IPS-15b (cell line): ENCODE measurements at regions not wholly inside any gene's neighbourhood (a gene's known extent, or its start where the extent isn't known, plus 50 kb on each side); places are given as distances from the start of the nearest gene placed in this dataset.

Experiments
- H3K27me3 ChIP-seq: one replicate; pipeline ENCODE4 v1.6.1; 2013; ENCODE audit warnings: low read length; ENCODE audit not compliant: control insufficient read depth, insufficient read depth
- H3K36me3 ChIP-seq: one replicate; pipeline ENCODE4 v1.6.1; 2013; ENCODE audit warnings: low read length; ENCODE audit not compliant: control insufficient read depth, insufficient read depth
- H3K4me1 ChIP-seq: one replicate; pipeline ENCODE4 v1.6.1; 2013; ENCODE audit warnings: mild to moderate bottlenecking, low read length; ENCODE audit not compliant: control insufficient read depth, insufficient read depth
- H3K4me3 ChIP-seq: one replicate; pipeline ENCODE4 v1.5.1; 2013; ENCODE audit warnings: low read depth, low read length
- H3K9ac ChIP-seq: one replicate; pipeline ENCODE4 v1.6.1; 2013; ENCODE audit warnings: low read depth, mild to moderate bottlenecking, low read length
- H3K9me3 ChIP-seq: one replicate; pipeline ENCODE4 v1.6.1; 2013; ENCODE audit warnings: mild to moderate bottlenecking, low read length; ENCODE audit not compliant: control insufficient read depth, insufficient read depth

GRCh38 chr5:17426104-17426749, 71.8 kb upstream of the TAF11L2 start:
- Histone ChIP-seq H3K9me3 (no peaks in the 10 kb centered on the region), H3K36me3 (no peaks in the 10 kb centered on the region), H3K9ac (no peak overlapping the region), H3K27me3 (no peaks in the 10 kb centered on the region), H3K4me1 (peaks cover 13% of the 10 kb centered on the region), H3K4me3 (no peak overlapping the region)

GRCh38 chr5:17428176-17428800, 69.7 kb upstream of the TAF11L2 start:
- H3K27me3 ChIP-seq = no peaks in the 10 kb centered on the region
- no peaks in the 10 kb centered on the region for H3K9me3 ChIP-seq
- no peak overlapping the region for H3K4me3 ChIP-seq
- no peaks in the 10 kb centered on the region for H3K36me3 ChIP-seq
- H3K9ac ChIP-seq = no peak overlapping the region
- H3K4me1 ChIP-seq = peaks cover 13% of the 10 kb centered on the region

- no peak overlapping the region for H3K9ac ChIP-seq
- no peaks in the 10 kb centered on the region for H3K36me3 ChIP-seq
- no peaks in the 10 kb centered on the region for H3K9me3 ChIP-seq
- no peaks in the 10 kb centered on the region for H3K27me3 ChIP-seq
- no peak overlapping the region for H3K4me3 ChIP-seq
- H3K4me1 ChIP-seq = peaks cover 13% of the 10 kb centered on the region
Measured at GRCh38 chr5:17429353-17429752, 68.7 kb upstream of the TAF11L2 start.

- H3K4me3 ChIP-seq = no peak overlapping the region
- peaks cover 13% of the 10 kb centered on the region for H3K4me1 ChIP-seq
Measured at GRCh38 chr5:17430241-17430640, 67.8 kb upstream of the TAF11L2 start.

GRCh38 chr5:17431272-17432050, 66.6 kb upstream of the TAF11L2 start:
- no peaks in the 10 kb centered on the region for H3K9me3 ChIP-seq
- H3K27me3 ChIP-seq = no peaks in the 10 kb centered on the region
- H3K9ac ChIP-seq = no peak overlapping the region
- peaks cover 13% of the 10 kb centered on the region for H3K4me1 ChIP-seq
- no peak overlapping the region for H3K4me3 ChIP-seq
- H3K36me3 ChIP-seq = no peaks in the 10 kb centered on the region

More at GRCh38 chr5:17430241-17430640, 67.8 kb upstream of the TAF11L2 start:
- Histone ChIP-seq H3K9me3 (no peaks in the 10 kb centered on the region), H3K9ac (no peak overlapping the region), H3K27me3 (no peaks in the 10 kb centered on the region), H3K36me3 (no peaks in the 10 kb centered on the region)

- no peaks in the 10 kb centered on the region for H3K9me3 ChIP-seq
Measured at GRCh38 chr5:17432569-17432968, 65.5 kb upstream of the TAF11L2 start.

GRCh38 chr5:17433406-17433805, 64.6 kb upstream of the TAF11L2 start:
- Histone ChIP-seq H3K4me1 (peaks cover 8% of the 10 kb centered on the region), H3K9ac (no peak overlapping the region), H3K27me3 (no peaks in the 10 kb centered on the region), H3K4me3 (no peak overlapping the region), H3K9me3 (no peaks in the 10 kb centered on the region), H3K36me3 (no peaks in the 10 kb centered on the region)

More at GRCh38 chr5:17432569-17432968, 65.5 kb upstream of the TAF11L2 start:
- Histone ChIP-seq H3K9ac (no peak overlapping the region), H3K4me3 (no peak overlapping the region), H3K4me1 (peaks cover 13% of the 10 kb centered on the region), H3K27me3 (no peaks in the 10 kb centered on the region), H3K36me3 (no peaks in the 10 kb centered on the region)

- peaks cover 4% of the 10 kb centered on the region for H3K4me1 ChIP-seq
- no peaks in the 10 kb centered on the region for H3K9me3 ChIP-seq
- H3K9ac ChIP-seq = no peak overlapping the region
- H3K4me3 ChIP-seq = no peak overlapping the region
- no peaks in the 10 kb centered on the region for H3K36me3 ChIP-seq
- H3K27me3 ChIP-seq = no peaks in the 10 kb centered on the region
Measured at GRCh38 chr5:17434982-17435381, 63.0 kb upstream of the TAF11L2 start.

GRCh38 chr5:17436350-17436749, 61.7 kb upstream of the TAF11L2 start:
- Histone ChIP-seq H3K27me3 (no peaks in the 10 kb centered on the region), H3K4me1 (no peaks in the 10 kb centered on the region), H3K9ac (no peak overlapping the region), H3K36me3 (no peaks in the 10 kb centered on the region), H3K9me3 (no peaks in the 10 kb centered on the region), H3K4me3 (no peak overlapping the region)

- Histone ChIP-seq H3K27me3 (no peaks in the 10 kb centered on the region), H3K9ac (no peak overlapping the region), H3K36me3 (no peaks in the 10 kb centered on the region), H3K4me3 (no peak overlapping the region), H3K9me3 (no peaks in the 10 kb centered on the region), H3K4me1 (no peaks in the 10 kb centered on the region)
Measured at GRCh38 chr5:17436761-17437221, 61.2 kb upstream of the TAF11L2 start.

GRCh38 chr5:17438027-17438426, 60.0 kb upstream of the TAF11L2 start:
- no peak overlapping the region for H3K9ac ChIP-seq
- no peaks in the 10 kb centered on the region for H3K4me1 ChIP-seq
- no peaks in the 10 kb centered on the region for H3K9me3 ChIP-seq
- H3K4me3 ChIP-seq = no peak overlapping the region
- H3K27me3 ChIP-seq = no peaks in the 10 kb centered on the region
- H3K36me3 ChIP-seq = no peaks in the 10 kb centered on the region
